Mammary epithelial cell (primary cell): ENCODE measurements at regions not wholly inside any gene's neighbourhood (a gene's known extent, or its start where the extent isn't known, plus 50 kb on each side); places are given as distances from the start of the nearest gene placed in this dataset.

Experiments used
- CTCF ChIP-seq, 2 donors: IDR thresholded peaks in 1 of 2; conservative IDR thresholded peaks in 1 of 2; 2 replicates each; pipeline ENCODE4 v1.5.1; 2011 to 2012; ENCODE audit warnings: inconsistent platforms in 2 of 2, low read length in 2 of 2, mild to moderate bottlenecking in 2 of 2, control low read depth in 1 of 2, low read depth in 1 of 2; ENCODE audit not compliant: insufficient read depth in 1 of 2; ENCODE audit errors: extremely low read depth in 1 of 2
- EZH2 ChIP-seq: IDR thresholded peaks from 2 replicates; pipeline ENCODE4 v1.6.1; 2012; ENCODE audit warnings: low read length, inconsistent platforms, borderline replicate concordance

GRCh38 chr4:23058165-23058776 is 365.5 kb downstream of the GBA3 start:
- TF ChIP-seq EZH2 (no peak), CTCF (conservative IDR thresholded peaks at IDR 0.05 in 1 of 2, IDR thresholded peaks at IDR 0.05 in 1 of 2; ENCODE audit: extremely low read depth in 1 of 2, insufficient read depth in 1 of 2, low read depth in 1 of 2, low read length in 2 of 2) (no peak)
